ENCODE measurements at regions not wholly inside any gene's neighbourhood (a gene's known extent, or its start where the extent isn't known, plus 50 kb on each side); places are given as distances from the start of the nearest gene placed in this dataset.
A peak's percentile ranks its signal among the peaks of the same experiment; 100 is the strongest.

- peak; percentile 68 for DNase-seq (ENCODE audit: low spot score)
- Mint-ChIP-seq H3K9me3 (ENCODE audit: low read depth) (no peaks in the 10 kb centered on the region), H3K27ac (ENCODE audit: unreplicated experiment) (no peak overlapping the region)
Observed at GRCh38 chr1:29488794-29489311, 252.5 kb downstream of the PTPRU start.

GRCh38 chr1:29488086-29488793 is 251.9 kb downstream of the PTPRU start:
- Mint-ChIP-seq H3K9me3 (ENCODE audit: low read depth) (no peaks in the 10 kb centered on the region), H3K27me3 (ENCODE audit: low read depth) (peaks cover 22% of the 10 kb centered on the region), H3K36me3 (ENCODE audit: low read depth) (peaks cover 1% of the 10 kb centered on the region), H3K4me3 (ENCODE audit: unreplicated experiment) (no peak overlapping the region), H3K27ac (ENCODE audit: unreplicated experiment) (no peak overlapping the region), H3K4me1 (ENCODE audit: low read depth) (no peaks in the 10 kb centered on the region)
- DNase-seq (ENCODE audit: low spot score) = peak; percentile 34
- TF ChIP-seq, protein P1, sequence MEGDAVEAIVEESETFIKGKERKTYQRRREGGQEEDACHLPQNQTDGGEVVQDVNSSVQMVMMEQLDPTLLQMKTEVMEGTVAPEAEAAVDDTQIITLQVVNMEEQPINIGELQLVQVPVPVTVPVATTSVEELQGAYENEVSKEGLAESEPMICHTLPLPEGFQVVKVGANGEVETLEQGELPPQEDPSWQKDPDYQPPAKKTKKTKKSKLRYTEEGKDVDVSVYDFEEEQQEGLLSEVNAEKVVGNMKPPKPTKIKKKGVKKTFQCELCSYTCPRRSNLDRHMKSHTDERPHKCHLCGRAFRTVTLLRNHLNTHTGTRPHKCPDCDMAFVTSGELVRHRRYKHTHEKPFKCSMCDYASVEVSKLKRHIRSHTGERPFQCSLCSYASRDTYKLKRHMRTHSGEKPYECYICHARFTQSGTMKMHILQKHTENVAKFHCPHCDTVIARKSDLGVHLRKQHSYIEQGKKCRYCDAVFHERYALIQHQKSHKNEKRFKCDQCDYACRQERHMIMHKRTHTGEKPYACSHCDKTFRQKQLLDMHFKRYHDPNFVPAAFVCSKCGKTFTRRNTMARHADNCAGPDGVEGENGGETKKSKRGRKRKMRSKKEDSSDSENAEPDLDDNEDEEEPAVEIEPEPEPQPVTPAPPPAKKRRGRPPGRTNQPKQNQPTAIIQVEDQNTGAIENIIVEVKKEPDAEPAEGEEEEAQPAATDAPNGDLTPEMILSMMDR (IDR thresholded peaks at IDR 0.05) = no peak

More at GRCh38 chr1:29488794-29489311, 252.5 kb downstream of the PTPRU start:
- no peaks in the 10 kb centered on the region for H3K4me1 Mint-ChIP-seq (ENCODE audit: low read depth)
- peaks cover 1% of the 10 kb centered on the region for H3K36me3 Mint-ChIP-seq (ENCODE audit: low read depth)
- no peak overlapping the region for H3K4me3 Mint-ChIP-seq (ENCODE audit: unreplicated experiment)
- TF ChIP-seq, protein P1 (IDR thresholded peaks at IDR 0.05) = no peak
- peaks cover 24% of the 10 kb centered on the region for H3K27me3 Mint-ChIP-seq (ENCODE audit: low read depth)

GRCh38 chr1:29487291-29487690 is 251.0 kb downstream of the PTPRU start:
- peaks cover 1% of the 10 kb centered on the region for H3K36me3 Mint-ChIP-seq (ENCODE audit: low read depth)
- H3K4me3 Mint-ChIP-seq (ENCODE audit: unreplicated experiment) = no peak overlapping the region
- no peak for DNase-seq (ENCODE audit: low spot score)
- H3K27me3 Mint-ChIP-seq (ENCODE audit: low read depth) = peaks cover 30% of the 10 kb centered on the region
- H3K4me1 Mint-ChIP-seq (ENCODE audit: low read depth) = no peaks in the 10 kb centered on the region
- H3K27ac Mint-ChIP-seq (ENCODE audit: unreplicated experiment) = no peak overlapping the region
- TF ChIP-seq, protein P1 (IDR thresholded peaks at IDR 0.05) = no peak
- H3K9me3 Mint-ChIP-seq (ENCODE audit: low read depth) = no peaks in the 10 kb centered on the region

DNA sequence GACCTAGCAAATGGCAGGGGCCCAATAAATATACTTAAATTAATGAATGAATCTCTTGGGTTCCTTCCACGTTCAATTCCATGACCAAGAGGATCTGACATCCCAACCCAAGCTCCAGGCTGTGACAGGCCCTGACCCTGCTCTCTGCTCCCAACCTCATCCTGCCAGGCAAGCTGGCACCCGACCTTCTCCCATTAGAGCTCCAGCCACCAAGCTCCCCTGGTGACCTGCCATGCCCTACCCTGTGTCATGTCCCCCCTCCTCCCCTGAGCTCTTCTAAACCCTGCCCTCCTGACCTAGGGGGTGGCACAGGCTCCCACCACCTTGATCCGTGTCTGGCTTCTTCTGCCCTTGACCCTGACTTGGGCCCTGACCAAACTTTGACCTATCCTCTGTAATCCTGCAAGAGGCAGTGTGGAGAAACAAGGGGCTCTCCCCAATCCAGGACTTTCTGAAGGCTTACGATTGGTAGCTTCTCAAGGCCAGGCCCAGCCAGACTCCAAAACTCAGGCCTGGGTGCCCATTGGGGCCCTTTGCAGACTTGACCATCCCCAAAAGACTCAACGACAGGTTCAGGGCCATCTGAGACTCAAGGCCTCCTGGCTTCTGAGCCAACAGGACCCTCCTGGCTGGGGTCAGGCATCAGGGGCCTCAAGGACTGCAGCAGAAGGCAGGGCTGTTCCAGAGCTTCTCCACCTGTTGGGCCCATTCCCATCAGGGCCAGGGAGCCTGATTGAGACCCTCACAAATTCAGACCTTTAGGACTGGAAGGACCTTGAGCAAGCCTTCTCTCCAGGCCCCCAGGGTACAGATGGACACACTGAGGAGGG is 249.0 kb downstream of the PTPRU start:
- no peak for DNase-seq (ENCODE audit: low spot score)
- Mint-ChIP-seq H3K4me1 (ENCODE audit: low read depth) (no peaks in the 10 kb centered on the region), H3K36me3 (ENCODE audit: low read depth) (peaks cover 1% of the 10 kb centered on the region), H3K9me3 (ENCODE audit: low read depth) (no peaks in the 10 kb centered on the region), H3K27me3 (ENCODE audit: low read depth) (peaks cover 32% of the 10 kb centered on the region), H3K27ac (ENCODE audit: unreplicated experiment) (no peak overlapping the region), H3K4me3 (ENCODE audit: unreplicated experiment) (no peak overlapping the region)
- TF ChIP-seq, protein P1 (IDR thresholded peaks at IDR 0.05) = no peak

DNA sequence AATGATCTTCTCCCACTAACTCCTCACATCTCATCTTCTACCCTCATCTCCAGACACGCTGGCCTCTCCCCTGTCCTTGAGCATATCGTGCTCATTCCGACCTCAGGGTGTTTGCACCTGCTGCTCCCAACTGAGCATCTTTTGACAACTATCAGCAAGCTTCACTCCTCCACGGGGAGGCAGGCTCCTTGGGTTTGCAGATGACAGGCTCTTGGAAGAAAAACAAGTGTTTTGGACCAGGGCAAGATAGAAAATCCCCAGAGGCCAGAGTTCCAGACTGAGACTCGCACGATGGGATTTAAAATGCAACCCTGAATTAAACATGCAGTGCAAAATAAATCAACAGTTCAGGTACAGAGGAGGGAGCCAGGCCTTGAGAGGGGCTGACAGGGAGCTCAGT is 246.7 kb downstream of the PTPRU start:
- no peak overlapping the region for H3K4me3 Mint-ChIP-seq (ENCODE audit: unreplicated experiment)
- TF ChIP-seq, protein P1 (IDR thresholded peaks at IDR 0.05) = no peak
- no peaks in the 10 kb centered on the region for H3K9me3 Mint-ChIP-seq (ENCODE audit: low read depth)
- no peak overlapping the region for H3K27ac Mint-ChIP-seq (ENCODE audit: unreplicated experiment)
- no peaks in the 10 kb centered on the region for H3K4me1 Mint-ChIP-seq (ENCODE audit: low read depth)
- peaks cover 1% of the 10 kb centered on the region for H3K36me3 Mint-ChIP-seq (ENCODE audit: low read depth)
- DNase-seq (ENCODE audit: low spot score) = no peak
- peaks cover 35% of the 10 kb centered on the region for H3K27me3 Mint-ChIP-seq (ENCODE audit: low read depth)
